ENCODE measurements at regions not wholly inside any gene's neighbourhood (a gene's known extent, or its start where the extent isn't known, plus 50 kb on each side); places are given as distances from the start of the nearest gene placed in this dataset.

DNA sequence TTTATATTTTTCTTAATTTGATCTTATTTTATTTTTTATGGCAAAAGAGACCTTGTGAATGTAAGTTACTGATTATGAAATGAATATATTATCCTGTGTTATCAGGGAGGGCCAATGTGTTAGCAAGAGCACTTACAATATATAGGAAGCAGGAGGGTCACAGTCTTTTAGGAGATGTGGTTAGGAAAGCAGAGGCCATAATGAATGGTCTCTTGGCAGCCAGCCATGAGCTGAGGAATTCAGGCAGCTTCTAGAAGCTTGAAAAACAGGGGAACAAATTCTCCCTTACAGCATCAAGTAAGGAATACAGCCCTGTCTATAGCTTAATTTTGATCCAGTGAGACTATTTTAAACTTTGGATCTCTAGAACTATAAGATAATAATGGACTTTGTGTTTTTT is 2374.6 kb downstream of the PCDH9 start (continued):
- TF ChIP-seq, protein P1, sequence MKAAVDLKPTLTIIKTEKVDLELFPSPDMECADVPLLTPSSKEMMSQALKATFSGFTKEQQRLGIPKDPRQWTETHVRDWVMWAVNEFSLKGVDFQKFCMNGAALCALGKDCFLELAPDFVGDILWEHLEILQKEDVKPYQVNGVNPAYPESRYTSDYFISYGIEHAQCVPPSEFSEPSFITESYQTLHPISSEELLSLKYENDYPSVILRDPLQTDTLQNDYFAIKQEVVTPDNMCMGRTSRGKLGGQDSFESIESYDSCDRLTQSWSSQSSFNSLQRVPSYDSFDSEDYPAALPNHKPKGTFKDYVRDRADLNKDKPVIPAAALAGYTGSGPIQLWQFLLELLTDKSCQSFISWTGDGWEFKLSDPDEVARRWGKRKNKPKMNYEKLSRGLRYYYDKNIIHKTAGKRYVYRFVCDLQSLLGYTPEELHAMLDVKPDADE (IDR thresholded peaks at IDR 0.05): no peak
- TF ChIP-seq EZH2 (IDR thresholded peaks at IDR 0.05; ENCODE audit: low read depth, unreplicated experiment) (no peak), POLR2AphosphoS5 (IDR thresholded peaks at IDR 0.05; ENCODE audit: low read depth) (no peak)

DNA sequence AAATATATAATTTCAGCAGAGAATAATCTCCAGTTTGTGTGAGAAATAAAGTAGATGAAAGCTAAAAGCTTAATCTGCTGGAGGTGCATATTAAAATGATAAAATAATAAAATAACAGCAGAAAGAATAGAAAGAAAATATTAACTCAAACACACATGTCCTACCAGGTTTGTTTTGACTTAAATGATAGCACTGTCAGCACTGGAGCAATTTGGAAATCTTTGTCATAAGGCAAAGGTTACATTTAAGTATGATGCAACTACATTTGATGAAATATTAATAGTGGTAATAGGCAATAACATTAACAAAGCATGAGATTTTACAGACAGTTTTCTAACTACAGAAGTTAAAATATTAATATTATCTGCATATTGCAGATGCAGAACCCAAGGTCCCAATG is 2380.1 kb downstream of the PCDH9 start:
- H3K4me1 Mint-ChIP-seq: peaks cover 7% of the 10 kb centered on the region; the same call in 1 of the 3 replicates
- Histone ChIP-seq H3F3A (replicated peaks; ENCODE audit: low read depth) (no peaks in the 10 kb centered on the region), H3K4me3 (no peak overlapping the region), H3K79me2 (replicated peaks; ENCODE audit: insufficient read depth) (no peaks in the 10 kb centered on the region), H2AFZ (no peak overlapping the region), H3K27me3 (ENCODE audit: insufficient read depth) (no peaks in the 10 kb centered on the region), H4K20me1 (replicated peaks; ENCODE audit: insufficient read depth) (no peaks in the 10 kb centered on the region), H3K4me2 (no peak overlapping the region), H3K27ac (ENCODE audit: low read depth) (no peak overlapping the region), H3K4me1 (ENCODE audit: insufficient read depth) (peaks cover 13% of the 10 kb centered on the region; the same call in 1 of the 2 replicates), H3K36me3 (ENCODE audit: insufficient read depth) (no peaks in the 10 kb centered on the region), H3K9me2 (ENCODE audit: insufficient read depth) (no peaks in the 10 kb centered on the region)
- TF ChIP-seq STAT1 (IDR thresholded peaks at IDR 0.05; ENCODE audit: unreplicated experiment): no peak
- no peak for TF ChIP-seq POLR2AphosphoS5 (IDR thresholded peaks at IDR 0.05; ENCODE audit: low read depth)
- TF ChIP-seq CREB1 (CRISPR knock-in tag; IDR thresholded peaks at IDR 0.05; ENCODE audit: low read depth): no peak
- no peak for TF ChIP-seq EZH2 (IDR thresholded peaks at IDR 0.05; ENCODE audit: low read depth, unreplicated experiment)
- TF ChIP-seq, protein P2, sequence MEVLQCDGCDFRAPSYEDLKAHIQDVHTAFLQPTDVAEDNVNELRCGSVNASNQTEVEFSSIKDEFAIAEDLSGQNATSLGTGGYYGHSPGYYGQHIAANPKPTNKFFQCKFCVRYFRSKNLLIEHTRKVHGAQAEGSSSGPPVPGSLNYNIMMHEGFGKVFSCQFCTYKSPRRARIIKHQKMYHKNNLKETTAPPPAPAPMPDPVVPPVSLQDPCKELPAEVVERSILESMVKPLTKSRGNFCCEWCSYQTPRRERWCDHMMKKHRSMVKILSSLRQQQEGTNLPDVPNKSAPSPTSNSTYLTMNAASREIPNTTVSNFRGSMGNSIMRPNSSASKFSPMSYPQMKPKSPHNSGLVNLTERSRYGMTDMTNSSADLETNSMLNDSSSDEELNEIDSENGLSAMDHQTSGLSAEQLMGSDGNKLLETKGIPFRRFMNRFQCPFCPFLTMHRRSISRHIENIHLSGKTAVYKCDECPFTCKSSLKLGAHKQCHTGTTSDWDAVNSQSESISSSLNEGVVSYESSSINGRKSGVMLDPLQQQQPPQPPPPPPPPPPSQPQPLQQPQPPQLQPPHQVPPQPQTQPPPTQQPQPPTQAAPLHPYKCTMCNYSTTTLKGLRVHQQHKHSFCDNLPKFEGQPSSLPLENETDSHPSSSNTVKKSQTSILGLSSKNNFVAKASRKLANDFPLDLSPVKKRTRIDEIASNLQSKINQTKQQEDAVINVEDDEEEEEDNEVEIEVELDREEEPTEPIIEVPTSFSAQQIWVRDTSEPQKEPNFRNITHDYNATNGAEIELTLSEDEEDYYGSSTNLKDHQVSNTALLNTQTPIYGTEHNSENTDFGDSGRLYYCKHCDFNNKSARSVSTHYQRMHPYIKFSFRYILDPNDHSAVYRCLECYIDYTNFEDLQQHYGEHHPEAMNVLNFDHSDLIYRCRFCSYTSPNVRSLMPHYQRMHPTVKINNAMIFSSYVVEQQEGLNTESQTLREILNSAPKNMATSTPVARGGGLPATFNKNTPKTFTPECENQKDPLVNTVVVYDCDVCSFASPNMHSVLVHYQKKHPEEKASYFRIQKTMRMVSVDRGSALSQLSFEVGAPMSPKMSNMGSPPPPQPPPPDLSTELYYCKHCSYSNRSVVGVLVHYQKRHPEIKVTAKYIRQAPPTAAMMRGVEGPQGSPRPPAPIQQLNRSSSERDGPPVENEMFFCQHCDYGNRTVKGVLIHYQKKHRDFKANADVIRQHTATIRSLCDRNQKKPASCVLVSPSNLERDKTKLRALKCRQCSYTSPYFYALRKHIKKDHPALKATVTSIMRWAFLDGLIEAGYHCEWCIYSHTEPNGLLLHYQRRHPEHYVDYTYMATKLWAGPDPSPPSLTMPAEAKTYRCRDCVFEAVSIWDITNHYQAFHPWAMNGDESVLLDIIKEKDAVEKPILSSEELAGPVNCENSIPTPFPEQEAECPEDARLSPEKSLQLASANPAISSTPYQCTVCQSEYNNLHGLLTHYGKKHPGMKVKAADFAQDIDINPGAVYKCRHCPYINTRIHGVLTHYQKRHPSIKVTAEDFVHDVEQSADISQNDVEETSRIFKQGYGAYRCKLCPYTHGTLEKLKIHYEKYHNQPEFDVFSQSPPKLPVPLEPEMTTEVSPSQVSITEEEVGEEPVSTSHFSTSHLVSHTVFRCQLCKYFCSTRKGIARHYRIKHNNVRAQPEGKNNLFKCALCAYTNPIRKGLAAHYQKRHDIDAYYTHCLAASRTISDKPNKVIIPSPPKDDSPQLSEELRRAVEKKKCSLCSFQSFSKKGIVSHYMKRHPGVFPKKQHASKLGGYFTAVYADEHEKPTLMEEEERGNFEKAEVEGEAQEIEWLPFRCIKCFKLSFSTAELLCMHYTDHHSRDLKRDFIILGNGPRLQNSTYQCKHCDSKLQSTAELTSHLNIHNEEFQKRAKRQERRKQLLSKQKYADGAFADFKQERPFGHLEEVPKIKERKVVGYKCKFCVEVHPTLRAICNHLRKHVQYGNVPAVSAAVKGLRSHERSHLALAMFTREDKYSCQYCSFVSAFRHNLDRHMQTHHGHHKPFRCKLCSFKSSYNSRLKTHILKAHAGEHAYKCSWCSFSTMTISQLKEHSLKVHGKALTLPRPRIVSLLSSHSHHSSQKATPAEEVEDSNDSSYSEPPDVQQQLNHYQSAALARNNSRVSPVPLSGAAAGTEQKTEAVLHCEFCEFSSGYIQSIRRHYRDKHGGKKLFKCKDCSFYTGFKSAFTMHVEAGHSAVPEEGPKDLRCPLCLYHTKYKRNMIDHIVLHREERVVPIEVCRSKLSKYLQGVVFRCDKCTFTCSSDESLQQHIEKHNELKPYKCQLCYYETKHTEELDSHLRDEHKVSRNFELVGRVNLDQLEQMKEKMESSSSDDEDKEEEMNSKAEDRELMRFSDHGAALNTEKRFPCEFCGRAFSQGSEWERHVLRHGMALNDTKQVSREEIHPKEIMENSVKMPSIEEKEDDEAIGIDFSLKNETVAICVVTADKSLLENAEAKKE (CRISPR knock-in tag; IDR thresholded peaks at IDR 0.05): no peak
- no peak for TF ChIP-seq EZH2phosphoT487 (IDR thresholded peaks at IDR 0.05; ENCODE audit: unreplicated experiment)
- no peak for TF ChIP-seq JUNB (IDR thresholded peaks at IDR 0.05; ENCODE audit: unreplicated experiment)
- TF ChIP-seq, protein P3, sequence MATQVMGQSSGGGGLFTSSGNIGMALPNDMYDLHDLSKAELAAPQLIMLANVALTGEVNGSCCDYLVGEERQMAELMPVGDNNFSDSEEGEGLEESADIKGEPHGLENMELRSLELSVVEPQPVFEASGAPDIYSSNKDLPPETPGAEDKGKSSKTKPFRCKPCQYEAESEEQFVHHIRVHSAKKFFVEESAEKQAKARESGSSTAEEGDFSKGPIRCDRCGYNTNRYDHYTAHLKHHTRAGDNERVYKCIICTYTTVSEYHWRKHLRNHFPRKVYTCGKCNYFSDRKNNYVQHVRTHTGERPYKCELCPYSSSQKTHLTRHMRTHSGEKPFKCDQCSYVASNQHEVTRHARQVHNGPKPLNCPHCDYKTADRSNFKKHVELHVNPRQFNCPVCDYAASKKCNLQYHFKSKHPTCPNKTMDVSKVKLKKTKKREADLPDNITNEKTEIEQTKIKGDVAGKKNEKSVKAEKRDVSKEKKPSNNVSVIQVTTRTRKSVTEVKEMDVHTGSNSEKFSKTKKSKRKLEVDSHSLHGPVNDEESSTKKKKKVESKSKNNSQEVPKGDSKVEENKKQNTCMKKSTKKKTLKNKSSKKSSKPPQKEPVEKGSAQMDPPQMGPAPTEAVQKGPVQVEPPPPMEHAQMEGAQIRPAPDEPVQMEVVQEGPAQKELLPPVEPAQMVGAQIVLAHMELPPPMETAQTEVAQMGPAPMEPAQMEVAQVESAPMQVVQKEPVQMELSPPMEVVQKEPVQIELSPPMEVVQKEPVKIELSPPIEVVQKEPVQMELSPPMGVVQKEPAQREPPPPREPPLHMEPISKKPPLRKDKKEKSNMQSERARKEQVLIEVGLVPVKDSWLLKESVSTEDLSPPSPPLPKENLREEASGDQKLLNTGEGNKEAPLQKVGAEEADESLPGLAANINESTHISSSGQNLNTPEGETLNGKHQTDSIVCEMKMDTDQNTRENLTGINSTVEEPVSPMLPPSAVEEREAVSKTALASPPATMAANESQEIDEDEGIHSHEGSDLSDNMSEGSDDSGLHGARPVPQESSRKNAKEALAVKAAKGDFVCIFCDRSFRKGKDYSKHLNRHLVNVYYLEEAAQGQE (IDR thresholded peaks at IDR 0.05; ENCODE audit: unreplicated experiment): no peak
- TF ChIP-seq NANOG (IDR thresholded peaks at IDR 0.05; ENCODE audit: borderline replicate concordance): no peak
- TF ChIP-seq ZNF114 (CRISPR knock-in tag; IDR thresholded peaks at IDR 0.05): no peak
- TF ChIP-seq, protein P1 (IDR thresholded peaks at IDR 0.05): no peak
- no peak for TF ChIP-seq ZNF331 (CRISPR knock-in tag; IDR thresholded peaks at IDR 0.05; ENCODE audit: low read depth)
- ATAC-seq (no peak), DNase-seq (ENCODE audit: low spot score) (no peak)
- H3K4me3 Mint-ChIP-seq: no peak overlapping the region
- H3K27ac Mint-ChIP-seq: no peak overlapping the region
- no peaks in the 10 kb centered on the region for H3K36me3 Mint-ChIP-seq (ENCODE audit: low read depth)
- no peaks in the 10 kb centered on the region for H3K27me3 Mint-ChIP-seq (ENCODE audit: insufficient read depth, low read depth, poor library complexity)
- H3K9me3 Mint-ChIP-seq: no peaks in the 10 kb centered on the region

All from GM23338 (cell line).